ENCODE measurements at regions not wholly inside any gene's neighbourhood (a gene's known extent, or its start where the extent isn't known, plus 50 kb on each side); places are given as distances from the start of the nearest gene placed in this dataset.
"Not testable (repeated sequence)": the region's sequence is repeated elsewhere in the genome, so short reads cannot be mapped to it uniquely, and the experiment has no call there.

- TF ChIP-seq PAX5 (IDR thresholded peaks at IDR 0.05; ENCODE audit: insufficient read depth, low read length, severe bottlenecking) (no peak), TAF1 (IDR thresholded peaks at IDR 0.05; ENCODE audit: low read depth, low read length) (no peak), SPI1 (IDR thresholded peaks at IDR 0.05; ENCODE audit: low read depth, low read length) (no peak), POLR2AphosphoS5 (IDR thresholded peaks at IDR 0.05; ENCODE audit: low read depth, low read length) (no peak), POLR2A (IDR thresholded peaks at IDR 0.05; ENCODE audit: low read depth, low read length) (no peak), POU2F2 (IDR thresholded peaks at IDR 0.05; ENCODE audit: low read depth, low read length) (no peak)
- DNase-seq (ENCODE audit: insufficient read length, low spot score) (no peak), FAIRE-seq (no peak)
Observed at GRCh38 chr19:29154163-29154562, 58.8 kb downstream of the UQCRFS1 start.

GRCh38 chr19:29145756-29146155 is 67.2 kb downstream of the UQCRFS1 start:
- DNase-seq (ENCODE audit: insufficient read length, low spot score) = no peak
- no peak for FAIRE-seq
- no peak for TF ChIP-seq POLR2AphosphoS5 (IDR thresholded peaks at IDR 0.05; ENCODE audit: low read depth, low read length)
- TF ChIP-seq TAF1 (IDR thresholded peaks at IDR 0.05; ENCODE audit: low read depth, low read length) = no peak
- no peak for TF ChIP-seq POU2F2 (IDR thresholded peaks at IDR 0.05; ENCODE audit: low read depth, low read length)
- TF ChIP-seq SPI1 (IDR thresholded peaks at IDR 0.05; ENCODE audit: low read depth, low read length) = no peak
- TF ChIP-seq PAX5 (IDR thresholded peaks at IDR 0.05; ENCODE audit: insufficient read depth, low read length, severe bottlenecking) = no peak
- no peak for TF ChIP-seq POLR2A (IDR thresholded peaks at IDR 0.05; ENCODE audit: low read depth, low read length)

- TF ChIP-seq POU2F2 (IDR thresholded peaks at IDR 0.05; ENCODE audit: low read depth, low read length) (no peak), POLR2A (IDR thresholded peaks at IDR 0.05; ENCODE audit: low read depth, low read length) (no peak), SPI1 (IDR thresholded peaks at IDR 0.05; ENCODE audit: low read depth, low read length) (no peak)
- DNase-seq (ENCODE audit: insufficient read length, low spot score) (no peak), FAIRE-seq (no peak)
Observed at GRCh38 chr19:29143183-29143582, 69.8 kb downstream of the UQCRFS1 start.

DNA sequence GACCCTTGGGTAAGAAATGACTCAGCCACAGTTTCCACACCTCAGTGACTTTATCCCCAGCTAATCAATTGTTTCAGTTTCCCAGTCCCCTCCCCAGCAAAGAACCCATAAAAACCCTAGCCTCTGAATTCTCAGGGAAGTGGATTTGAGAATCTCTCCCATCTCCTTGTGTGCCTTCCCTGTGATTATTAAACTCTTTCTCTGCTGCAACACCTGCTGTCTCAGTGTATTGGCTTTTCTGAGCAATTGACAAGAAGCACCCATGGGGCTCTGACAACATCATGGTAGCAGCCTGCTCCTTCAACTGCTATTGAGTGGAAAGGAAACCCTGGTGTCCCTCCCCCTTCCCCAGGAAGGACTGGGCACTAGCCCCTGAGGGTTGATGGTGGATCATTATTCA is 73.7 kb downstream of the UQCRFS1 start:
- FAIRE-seq (no peak), DNase-seq (ENCODE audit: insufficient read length, low spot score) (no peak)
- TF ChIP-seq SPI1 (IDR thresholded peaks at IDR 0.05; ENCODE audit: low read depth, low read length) (no peak), TAF1 (IDR thresholded peaks at IDR 0.05; ENCODE audit: low read depth, low read length) (no peak), POLR2A (IDR thresholded peaks at IDR 0.05; ENCODE audit: low read depth, low read length) (no peak), POLR2AphosphoS5 (IDR thresholded peaks at IDR 0.05; ENCODE audit: low read depth, low read length) (no peak), POU2F2 (IDR thresholded peaks at IDR 0.05; ENCODE audit: low read depth, low read length) (no peak), PAX5 (IDR thresholded peaks at IDR 0.05; ENCODE audit: insufficient read depth, low read length, severe bottlenecking) (no peak)

GRCh38 chr19:29138206-29138605 is 74.7 kb downstream of the UQCRFS1 start:
- DNase-seq (ENCODE audit: insufficient read length, low spot score); FAIRE-seq: not testable (repeated sequence)

DNA sequence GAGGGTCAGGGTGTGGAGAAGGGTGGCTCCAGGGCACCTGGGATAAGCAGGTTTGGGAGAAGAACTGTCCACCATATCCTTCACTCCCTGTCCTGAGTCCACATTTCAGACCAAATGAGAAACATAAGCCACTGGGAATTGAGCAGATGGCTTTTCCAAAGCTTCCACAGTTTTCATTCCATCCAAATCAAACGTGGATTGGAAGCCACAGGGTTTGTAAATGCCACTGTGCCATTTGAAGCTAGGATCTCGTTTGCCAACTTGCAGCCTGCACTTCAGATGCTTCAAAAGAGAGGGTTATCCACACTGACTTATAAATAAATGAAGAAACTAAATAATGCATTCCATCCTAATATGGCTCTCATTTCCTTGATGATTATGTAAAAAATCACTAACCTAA is 81.5 kb downstream of the UQCRFS1 start:
- DNase-seq (ENCODE audit: insufficient read length, low spot score) = no peak
- no peak for TF ChIP-seq POLR2A (IDR thresholded peaks at IDR 0.05; ENCODE audit: low read depth, low read length)
- no peak for TF ChIP-seq POLR2AphosphoS5 (IDR thresholded peaks at IDR 0.05; ENCODE audit: low read depth, low read length)
- TF ChIP-seq PAX5 (IDR thresholded peaks at IDR 0.05; ENCODE audit: insufficient read depth, low read length, severe bottlenecking) = no peak
- no peak for TF ChIP-seq TAF1 (IDR thresholded peaks at IDR 0.05; ENCODE audit: low read depth, low read length)
- TF ChIP-seq SPI1 (IDR thresholded peaks at IDR 0.05; ENCODE audit: low read depth, low read length) = no peak
- TF ChIP-seq POU2F2 (IDR thresholded peaks at IDR 0.05; ENCODE audit: low read depth, low read length) = no peak
- no peak for FAIRE-seq

GRCh38 chr19:29129148-29129547 is 83.8 kb downstream of the UQCRFS1 start:
- TF ChIP-seq TAF1 (IDR thresholded peaks at IDR 0.05; ENCODE audit: low read depth, low read length) (no peak), POLR2A (IDR thresholded peaks at IDR 0.05; ENCODE audit: low read depth, low read length) (no peak), POU2F2 (IDR thresholded peaks at IDR 0.05; ENCODE audit: low read depth, low read length) (no peak), PAX5 (IDR thresholded peaks at IDR 0.05; ENCODE audit: insufficient read depth, low read length, severe bottlenecking) (no peak)
- FAIRE-seq = no peak
- DNase-seq (ENCODE audit: insufficient read length, low spot score) = no peak

DNA sequence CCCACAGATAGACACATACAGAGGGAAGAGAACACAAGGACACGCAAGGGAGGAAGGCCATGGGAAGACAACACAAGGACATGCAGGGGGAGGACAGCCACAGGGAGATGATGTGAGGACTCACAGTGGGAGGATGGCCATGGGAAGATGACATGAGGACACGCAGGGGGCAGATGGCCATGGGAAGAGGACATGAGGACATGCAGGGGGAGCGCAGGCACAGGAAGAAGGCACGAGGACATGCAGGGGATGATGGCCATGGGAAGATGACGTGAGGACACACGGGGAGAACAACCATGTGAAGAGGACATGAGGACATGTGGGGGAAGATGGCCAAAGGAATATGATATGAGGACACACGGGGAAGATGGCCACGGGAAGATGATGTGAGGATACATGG is 84.7 kb downstream of the UQCRFS1 start:
- no peak for DNase-seq (ENCODE audit: insufficient read length, low spot score)
- FAIRE-seq = no peak
- TF ChIP-seq PAX5 (IDR thresholded peaks at IDR 0.05; ENCODE audit: insufficient read depth, low read length, severe bottlenecking) (no peak), POLR2A (IDR thresholded peaks at IDR 0.05; ENCODE audit: low read depth, low read length) (no peak), SPI1 (IDR thresholded peaks at IDR 0.05; ENCODE audit: low read depth, low read length) (no peak), POLR2AphosphoS5 (IDR thresholded peaks at IDR 0.05; ENCODE audit: low read depth, low read length) (no peak), POU2F2 (IDR thresholded peaks at IDR 0.05; ENCODE audit: low read depth, low read length) (no peak), TAF1 (IDR thresholded peaks at IDR 0.05; ENCODE audit: low read depth, low read length) (no peak)

DNA sequence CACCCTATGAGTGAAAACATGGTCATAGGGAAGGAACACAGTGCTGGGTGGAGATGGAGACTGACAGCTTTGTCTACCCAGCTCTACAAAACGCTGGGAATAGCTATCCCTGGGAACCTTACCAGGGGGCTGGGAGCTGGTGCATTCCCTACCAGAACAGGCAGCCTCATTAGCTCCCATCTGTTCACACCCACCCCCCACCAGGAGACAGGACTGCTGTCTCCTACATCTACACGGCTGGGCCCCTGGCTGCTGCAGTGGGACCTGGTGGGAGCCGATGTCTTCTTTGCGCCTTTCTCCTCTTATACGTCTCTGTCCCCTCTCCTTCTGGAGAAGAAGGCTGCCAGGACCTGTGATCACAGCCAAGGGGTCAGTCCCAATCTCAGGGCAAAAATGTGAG is 90.8 kb downstream of the UQCRFS1 start:
- TF ChIP-seq POLR2AphosphoS5 (IDR thresholded peaks at IDR 0.05; ENCODE audit: low read depth, low read length) (no peak), TAF1 (IDR thresholded peaks at IDR 0.05; ENCODE audit: low read depth, low read length) (no peak), POU2F2 (IDR thresholded peaks at IDR 0.05; ENCODE audit: low read depth, low read length) (no peak), POLR2A (IDR thresholded peaks at IDR 0.05; ENCODE audit: low read depth, low read length) (no peak), PAX5 (IDR thresholded peaks at IDR 0.05; ENCODE audit: insufficient read depth, low read length, severe bottlenecking) (no peak), SPI1 (IDR thresholded peaks at IDR 0.05; ENCODE audit: low read depth, low read length) (no peak)
- no peak for FAIRE-seq
- no peak for DNase-seq (ENCODE audit: insufficient read length, low spot score)

GRCh38 chr19:29121684-29122083 is 91.3 kb downstream of the UQCRFS1 start:
- FAIRE-seq (no peak), DNase-seq (ENCODE audit: insufficient read length, low spot score) (no peak)
- TF ChIP-seq POLR2AphosphoS5 (IDR thresholded peaks at IDR 0.05; ENCODE audit: low read depth, low read length) = no peak
- TF ChIP-seq POU2F2 (IDR thresholded peaks at IDR 0.05; ENCODE audit: low read depth, low read length) = no peak
- no peak for TF ChIP-seq TAF1 (IDR thresholded peaks at IDR 0.05; ENCODE audit: low read depth, low read length)
- no peak for TF ChIP-seq POLR2A (IDR thresholded peaks at IDR 0.05; ENCODE audit: low read depth, low read length)

GRCh38 chr19:29120466-29120865 is 92.5 kb downstream of the UQCRFS1 start:
- no peak for DNase-seq (ENCODE audit: insufficient read length, low spot score)
- TF ChIP-seq POLR2A (IDR thresholded peaks at IDR 0.05; ENCODE audit: low read depth, low read length) (no peak), POU2F2 (IDR thresholded peaks at IDR 0.05; ENCODE audit: low read depth, low read length) (no peak), POLR2AphosphoS5 (IDR thresholded peaks at IDR 0.05; ENCODE audit: low read depth, low read length) (no peak), PAX5 (IDR thresholded peaks at IDR 0.05; ENCODE audit: insufficient read depth, low read length, severe bottlenecking) (no peak)
- no peak for FAIRE-seq

All from GM12891 (cell line).